ENCODE measurements at regions not wholly inside any gene's neighbourhood (a gene's known extent, or its start where the extent isn't known, plus 50 kb on each side); places are given as distances from the start of the nearest gene placed in this dataset.

GRCh38 chr6:43852350-43852864 lies 82.4 kb downstream of the VEGFA start:
- Histone ChIP-seq H3K4me1 (ENCODE audit: insufficient read depth, low read length) (peaks cover 10% of the 10 kb centered on the region), H2AFZ (ENCODE audit: low read length) (no peak overlapping the region), H3K27me3 (ENCODE audit: low read length) (no peaks in the 10 kb centered on the region), H3K36me3 (ENCODE audit: low read depth, low read length) (no peaks in the 10 kb centered on the region), H3K79me2 (ENCODE audit: low read length) (no peaks in the 10 kb centered on the region), H3K9me2 (replicated peaks; ENCODE audit: low read length) (no peaks in the 10 kb centered on the region), H3K9me3 (ENCODE audit: low read length) (no peaks in the 10 kb centered on the region), H3K27ac (ENCODE audit: low read length) (no peak overlapping the region), H4K20me1 (ENCODE audit: low read length) (no peaks in the 10 kb centered on the region), H3K4me2 (ENCODE audit: low read length) (no peak overlapping the region), H3K9ac (ENCODE audit: low read length) (no peak overlapping the region), H3F3A (ENCODE audit: low read length, unreplicated experiment) (no peaks in the 10 kb centered on the region), H3K4me3 (ENCODE audit: low read length) (no peak overlapping the region)
- BruUV-seq (replicated peaks): no TSS peak
- intact Hi-C loops (cut with micrococcal nuclease): no loop called here
- ChIA-PET POLR2A (ENCODE audit: unreplicated experiment) (no interaction called here), CTCF (no interaction called here)
- DNase-seq (no peak), ATAC-seq (no peak)
- TF ChIP-seq, protein P1, sequence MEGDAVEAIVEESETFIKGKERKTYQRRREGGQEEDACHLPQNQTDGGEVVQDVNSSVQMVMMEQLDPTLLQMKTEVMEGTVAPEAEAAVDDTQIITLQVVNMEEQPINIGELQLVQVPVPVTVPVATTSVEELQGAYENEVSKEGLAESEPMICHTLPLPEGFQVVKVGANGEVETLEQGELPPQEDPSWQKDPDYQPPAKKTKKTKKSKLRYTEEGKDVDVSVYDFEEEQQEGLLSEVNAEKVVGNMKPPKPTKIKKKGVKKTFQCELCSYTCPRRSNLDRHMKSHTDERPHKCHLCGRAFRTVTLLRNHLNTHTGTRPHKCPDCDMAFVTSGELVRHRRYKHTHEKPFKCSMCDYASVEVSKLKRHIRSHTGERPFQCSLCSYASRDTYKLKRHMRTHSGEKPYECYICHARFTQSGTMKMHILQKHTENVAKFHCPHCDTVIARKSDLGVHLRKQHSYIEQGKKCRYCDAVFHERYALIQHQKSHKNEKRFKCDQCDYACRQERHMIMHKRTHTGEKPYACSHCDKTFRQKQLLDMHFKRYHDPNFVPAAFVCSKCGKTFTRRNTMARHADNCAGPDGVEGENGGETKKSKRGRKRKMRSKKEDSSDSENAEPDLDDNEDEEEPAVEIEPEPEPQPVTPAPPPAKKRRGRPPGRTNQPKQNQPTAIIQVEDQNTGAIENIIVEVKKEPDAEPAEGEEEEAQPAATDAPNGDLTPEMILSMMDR (conservative IDR thresholded peaks at IDR 0.05; ENCODE audit: low read depth, low read length): no peak
- TF ChIP-seq EZH2 (IDR thresholded peaks at IDR 0.05; ENCODE audit: low read length, unreplicated experiment) (no peak), EZH2phosphoT487 (IDR thresholded peaks at IDR 0.05; ENCODE audit: borderline replicate concordance, low read length) (no peak)

GRCh38 chr6:43851204-43851865 lies 81.3 kb downstream of the VEGFA start:
- Histone ChIP-seq H3K79me2 (ENCODE audit: low read length) (no peaks in the 10 kb centered on the region), H3K4me3 (ENCODE audit: low read length) (no peak overlapping the region), H4K20me1 (ENCODE audit: low read length) (0 out of 2 replicates have a peak, but pooled peaks cover 4% of the 10 kb centered on the region), H3K4me2 (ENCODE audit: low read length) (no peak overlapping the region), H3K9me2 (replicated peaks; ENCODE audit: low read length) (no peaks in the 10 kb centered on the region), H3K4me1 (ENCODE audit: insufficient read depth, low read length) (peaks cover 20% of the 10 kb centered on the region), H3K27ac (ENCODE audit: low read length) (no peak overlapping the region), H3K9me3 (ENCODE audit: low read length) (no peaks in the 10 kb centered on the region), H3K27me3 (ENCODE audit: low read length) (no peaks in the 10 kb centered on the region), H3K9ac (ENCODE audit: low read length) (no peak overlapping the region), H2AFZ (ENCODE audit: low read length) (no peak overlapping the region), H3F3A (ENCODE audit: low read length, unreplicated experiment) (peaks cover 5% of the 10 kb centered on the region), H3K36me3 (ENCODE audit: low read depth, low read length) (no peaks in the 10 kb centered on the region)
- DNase-seq (no peak), ATAC-seq (no peak)
- no TSS peak for BruUV-seq (replicated peaks)
- TF ChIP-seq EZH2 (IDR thresholded peaks at IDR 0.05; ENCODE audit: low read length, unreplicated experiment): no peak
- no peak for TF ChIP-seq EZH2phosphoT487 (IDR thresholded peaks at IDR 0.05; ENCODE audit: borderline replicate concordance, low read length)
- TF ChIP-seq, protein P1 (conservative IDR thresholded peaks at IDR 0.05; ENCODE audit: low read depth, low read length): no peak
- ChIA-PET POLR2A (ENCODE audit: unreplicated experiment) (no interaction called here), CTCF (no interaction called here)
- intact Hi-C loops (cut with micrococcal nuclease): no loop called here
